Fibroblast of peridontal ligament (primary cell): ENCODE measurements at regions not wholly inside any gene's neighbourhood (a gene's known extent, or its start where the extent isn't known, plus 50 kb on each side); places are given as distances from the start of the nearest gene placed in this dataset.
"Not testable (repeated sequence)": the region's sequence is repeated elsewhere in the genome, so short reads cannot be mapped to it uniquely, and the experiment has no call there.

Experiments
- DNase-seq: peaks from one replicate; pipeline ENCODE4 v3.0.0-alpha.2; 2010; ENCODE audit errors: extremely low read depth

- no peak for DNase-seq
These were observed 159.7 kb upstream of the CDH11 start for GRCh38 chr16:65281586-65281985.

GRCh38 chr16:65280845-65281512 lies 159.1 kb upstream of the CDH11 start:
- no peak for DNase-seq

GRCh38 chr16:65279576-65279975 lies 157.7 kb upstream of the CDH11 start:
- DNase-seq = no peak

DNA sequence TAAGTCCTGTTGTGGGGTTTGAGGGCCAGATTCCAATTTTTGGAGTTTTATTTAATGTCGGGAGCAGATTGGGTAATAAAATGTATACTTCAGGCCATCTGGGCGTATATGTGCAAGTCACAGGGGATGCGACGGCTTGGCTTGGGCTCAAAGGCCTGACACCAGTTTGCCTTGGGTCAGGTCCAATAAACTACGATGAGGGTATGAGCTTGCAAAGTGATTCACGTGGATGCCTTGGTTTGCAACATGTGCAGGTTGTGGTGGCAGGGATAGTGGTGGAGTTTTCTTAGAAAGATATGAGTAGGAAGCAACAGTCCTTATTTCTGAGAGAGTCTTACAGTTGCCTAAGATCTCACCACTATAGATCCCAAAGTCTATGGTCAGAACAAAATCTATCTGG lies 157.0 kb upstream of the CDH11 start:
- DNase-seq = no peak

DNA sequence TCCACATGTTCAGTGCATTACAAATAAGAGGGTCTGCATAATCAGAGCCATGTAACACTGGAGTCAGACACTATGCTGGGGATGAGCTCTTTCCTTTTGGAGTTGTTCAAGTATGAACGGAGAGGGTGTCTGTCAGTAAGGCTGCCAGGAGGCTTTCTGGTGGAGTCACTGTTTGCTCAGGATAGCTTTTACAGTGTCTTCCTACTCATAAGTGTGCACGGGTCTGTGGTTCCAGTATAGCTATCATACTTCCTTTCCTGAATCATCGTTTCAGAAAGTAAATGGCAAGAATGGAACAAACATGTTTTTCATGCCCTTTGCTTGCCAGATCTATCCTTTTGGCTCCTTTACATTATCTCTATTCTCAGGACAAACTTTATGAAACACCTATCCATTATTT lies 152.7 kb upstream of the CDH11 start:
- no peak for DNase-seq

GRCh38 chr16:65272699-65273414 lies 151.0 kb upstream of the CDH11 start:
- DNase-seq = no peak

GRCh38 chr16:65271996-65272395 lies 150.1 kb upstream of the CDH11 start:
- DNase-seq = no peak

DNA sequence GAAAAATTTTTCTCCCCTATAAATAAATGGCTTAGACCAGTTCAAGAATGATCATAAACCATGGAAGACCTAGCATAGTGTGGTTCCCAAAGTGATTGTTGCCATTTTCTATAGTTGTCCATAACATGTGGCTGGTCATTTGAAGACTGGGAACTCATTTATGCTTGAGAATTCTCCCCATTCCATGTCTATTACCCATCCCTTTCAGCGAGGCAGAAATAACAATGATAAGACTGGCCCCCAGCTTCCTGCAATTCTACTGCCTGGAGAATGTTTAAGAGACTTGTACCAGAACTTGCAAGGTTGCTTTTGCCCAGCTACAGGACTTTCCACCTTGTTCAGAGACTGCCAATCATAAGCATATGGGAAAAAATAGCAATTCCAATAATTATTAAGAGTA lies 146.5 kb upstream of the CDH11 start:
- no peak for DNase-seq

DNA sequence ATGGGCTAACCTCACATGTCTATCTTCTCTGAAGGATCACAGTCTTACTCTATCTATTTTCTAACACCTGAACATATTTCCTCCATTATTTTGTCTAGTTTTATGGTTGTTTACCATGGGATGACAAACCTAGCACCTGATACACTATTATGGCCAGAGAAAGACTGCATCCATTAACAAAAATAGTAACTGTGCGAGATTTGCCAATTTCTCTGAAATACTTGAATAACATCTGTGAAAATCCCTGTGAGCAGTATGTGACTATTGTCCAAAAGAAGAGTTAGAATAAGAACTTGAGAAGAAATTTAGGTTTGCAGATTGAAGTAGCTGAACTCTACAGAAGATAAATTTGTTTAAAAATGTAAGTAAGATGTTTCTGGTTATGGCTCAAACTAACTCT lies 142.0 kb upstream of the CDH11 start:
- DNase-seq = no peak

DNA sequence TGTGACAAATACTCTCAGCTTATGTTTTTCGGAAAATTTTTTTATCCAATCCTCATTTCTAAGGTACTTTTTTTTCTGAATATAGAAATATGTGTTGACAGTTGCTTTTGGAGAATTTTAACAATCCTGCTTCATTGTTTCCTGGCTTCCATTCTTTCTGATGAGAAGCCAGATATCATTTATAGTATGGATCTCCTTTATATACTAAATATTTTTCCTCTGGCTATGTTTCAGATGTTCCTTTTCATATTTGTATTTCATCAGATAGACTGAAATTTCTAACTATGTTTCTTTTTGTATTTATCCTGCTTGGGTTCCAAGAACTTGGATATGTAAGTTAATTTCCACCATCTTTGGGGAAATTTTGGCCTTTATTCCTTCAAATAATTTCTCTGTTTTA lies 138.9 kb upstream of the CDH11 start:
- no peak for DNase-seq

DNA sequence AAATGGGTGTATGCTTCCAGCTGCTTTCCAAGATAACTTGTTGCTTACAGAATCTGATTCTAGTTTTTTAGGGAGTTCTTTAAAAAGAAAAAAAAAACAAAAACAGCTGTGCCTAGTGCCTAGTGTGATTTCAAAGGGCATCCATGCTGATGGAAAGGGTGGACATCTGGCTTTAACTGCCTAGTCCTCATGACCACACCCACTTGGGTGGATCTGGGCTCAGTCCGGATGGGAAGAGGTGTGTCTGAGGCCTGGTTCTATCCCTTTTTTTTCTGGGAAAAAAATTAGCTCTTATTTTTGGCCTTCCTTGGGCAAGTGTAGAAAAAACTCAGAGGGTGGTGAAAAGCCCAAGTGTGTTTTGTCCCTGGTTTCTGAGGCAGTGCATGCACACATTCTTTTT lies 132.3 kb upstream of the CDH11 start:
- no peak for DNase-seq

GRCh38 chr16:65249768-65250167 lies 127.9 kb upstream of the CDH11 start:
- peak; percentile 15 for DNase-seq

- no peak for DNase-seq
These were observed 122.9 kb upstream of the CDH11 start for GRCh38 chr16:65244787-65245186.

GRCh38 chr16:65235339-65236177 lies 113.7 kb upstream of the CDH11 start:
- DNase-seq = no peak

GRCh38 chr16:65234721-65235320 lies 113.0 kb upstream of the CDH11 start:
- DNase-seq = not testable (repeated sequence)

GRCh38 chr16:65229191-65229662 lies 107.4 kb upstream of the CDH11 start:
- peak; percentile 14 for DNase-seq

- no peak for DNase-seq
These were observed 105.4 kb upstream of the CDH11 start for GRCh38 chr16:65227150-65227835.

DNA sequence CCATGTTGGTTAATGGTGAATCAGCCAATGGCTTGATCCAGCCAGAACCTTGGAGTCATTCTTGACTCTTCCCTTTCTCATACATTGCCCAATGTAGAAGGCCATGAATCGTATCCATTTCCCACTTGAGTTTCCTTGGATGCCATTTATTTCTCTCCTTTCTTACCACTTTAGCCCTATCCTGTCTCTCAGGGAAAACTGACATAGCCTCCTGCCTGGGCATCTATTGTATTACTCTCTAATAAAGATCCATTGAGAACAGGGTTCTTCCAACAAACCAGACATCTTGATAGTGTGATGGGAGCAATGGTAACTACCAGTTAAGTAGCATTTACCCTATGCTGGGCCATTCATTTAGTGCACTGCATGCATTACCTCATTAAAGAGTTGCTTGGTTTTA lies 104.2 kb upstream of the CDH11 start:
- DNase-seq = no peak

- no peak for DNase-seq
These were observed 103.6 kb upstream of the CDH11 start for GRCh38 chr16:65225488-65225887.

DNA sequence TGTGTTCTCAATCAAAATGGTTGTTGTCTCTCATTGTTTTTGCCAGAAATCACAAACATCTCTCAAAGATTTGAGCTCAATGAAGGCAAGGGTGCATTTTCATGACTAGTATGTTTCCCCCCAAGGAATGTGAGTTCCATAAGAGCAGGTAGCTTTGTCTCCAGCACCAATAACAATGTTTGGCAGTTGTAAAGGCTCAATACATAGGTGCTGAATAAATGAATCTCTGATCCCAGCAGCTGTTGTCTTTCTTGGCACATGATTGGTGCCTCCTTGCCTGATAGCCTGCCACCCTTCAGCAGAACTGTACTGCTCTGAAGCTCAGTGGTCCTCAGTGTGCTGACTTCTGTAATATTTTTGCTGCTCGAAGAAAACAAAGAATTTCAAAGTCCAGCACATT lies 103.1 kb upstream of the CDH11 start:
- no peak for DNase-seq

DNA sequence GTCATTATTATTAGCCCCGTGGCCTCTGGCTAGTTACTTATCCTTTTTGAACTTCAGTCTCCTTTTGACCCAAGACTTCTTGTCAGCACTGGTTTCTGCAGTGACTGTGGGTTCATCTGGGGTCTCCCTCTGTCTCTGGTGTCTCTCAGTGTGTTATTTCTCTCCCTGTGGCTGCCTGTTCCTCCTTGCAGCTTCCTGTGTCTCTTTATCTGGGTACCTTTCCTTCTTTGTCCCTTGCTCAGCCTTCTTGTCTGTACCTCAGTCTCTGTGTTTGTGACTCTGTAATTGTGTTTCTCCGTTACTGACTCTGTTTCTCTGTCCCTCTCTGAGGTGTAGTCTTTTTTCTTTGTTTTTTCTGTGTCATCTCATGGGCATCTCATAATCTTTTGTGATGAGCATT lies 102.6 kb upstream of the CDH11 start:
- no peak for DNase-seq

DNA sequence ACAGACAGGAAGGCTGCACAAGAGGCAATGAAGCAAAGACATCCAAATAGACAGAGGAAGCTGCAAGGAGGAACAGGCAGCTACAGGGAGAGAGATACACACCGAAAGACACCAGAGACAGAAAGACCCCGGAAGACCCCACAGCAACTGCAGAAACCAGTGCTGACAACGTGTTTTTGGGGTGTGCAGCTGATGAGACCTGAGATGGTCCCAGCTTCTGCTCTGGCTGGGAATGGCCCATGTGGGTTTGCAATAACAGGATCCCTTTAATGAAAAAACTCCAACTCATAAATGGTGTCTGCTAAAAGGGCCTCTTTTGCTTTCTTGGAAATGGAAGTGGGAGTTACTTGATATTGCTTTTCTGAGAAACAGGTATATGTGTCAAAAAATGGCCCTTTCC lies 101.5 kb upstream of the CDH11 start:
- no peak for DNase-seq
